ENCODE measurements at regions not wholly inside any gene's neighbourhood (a gene's known extent, or its start where the extent isn't known, plus 50 kb on each side); places are given as distances from the start of the nearest gene placed in this dataset.

- no peak for TF ChIP-seq CTCF (IDR thresholded peaks at IDR 0.05; ENCODE audit: control insufficient read depth, extremely low read depth, insufficient read depth)
- DNase-seq (ENCODE audit: low read depth), result no peak
- H3K4me3 ChIP-seq (ENCODE audit: low read depth, low read length), result no peak overlapping the region
Measured at GRCh38 chr5:41621420-41621819, 111.0 kb upstream of the PLCXD3 start.

- H3K4me3 ChIP-seq (ENCODE audit: low read depth, low read length), result no peak overlapping the region
- no peak for TF ChIP-seq CTCF (IDR thresholded peaks at IDR 0.05; ENCODE audit: control insufficient read depth, extremely low read depth, insufficient read depth)
- no peak for DNase-seq (ENCODE audit: low read depth)
Measured at GRCh38 chr5:41617843-41618515, 107.6 kb upstream of the PLCXD3 start.

- no peak overlapping the region for H3K4me3 ChIP-seq (ENCODE audit: low read depth, low read length)
Measured at GRCh38 chr5:41610386-41610785, 100.0 kb upstream of the PLCXD3 start.

GRCh38 chr5:41600731-41601130 is 90.3 kb upstream of the PLCXD3 start:
- H3K4me3 ChIP-seq (ENCODE audit: low read depth, low read length), result no peak overlapping the region
- no peak for TF ChIP-seq CTCF (IDR thresholded peaks at IDR 0.05; ENCODE audit: control insufficient read depth, extremely low read depth, insufficient read depth)
- no peak for DNase-seq (ENCODE audit: low read depth)

More at GRCh38 chr5:41610386-41610785, 100.0 kb upstream of the PLCXD3 start:
- no peak for TF ChIP-seq CTCF (IDR thresholded peaks at IDR 0.05; ENCODE audit: control insufficient read depth, extremely low read depth, insufficient read depth)
- no peak for DNase-seq (ENCODE audit: low read depth)

GRCh38 chr5:41598011-41598410 is 87.6 kb upstream of the PLCXD3 start:
- no peak for TF ChIP-seq CTCF (IDR thresholded peaks at IDR 0.05; ENCODE audit: control insufficient read depth, extremely low read depth, insufficient read depth)
- no peak overlapping the region for H3K4me3 ChIP-seq (ENCODE audit: low read depth, low read length)
- no peak for DNase-seq (ENCODE audit: low read depth)

GRCh38 chr5:41587668-41588067 is 77.3 kb upstream of the PLCXD3 start:
- no peak for TF ChIP-seq CTCF (IDR thresholded peaks at IDR 0.05; ENCODE audit: control insufficient read depth, extremely low read depth, insufficient read depth)
- DNase-seq (ENCODE audit: low read depth), result no peak
- no peak overlapping the region for H3K4me3 ChIP-seq (ENCODE audit: low read depth, low read length)
